NCI-H2029 (cell line): ENCODE measurements at regions not wholly inside any gene's neighbourhood (a gene's known extent, or its start where the extent isn't known, plus 50 kb on each side); places are given as distances from the start of the nearest gene placed in this dataset.

ENCODE experiments used
- DNase-seq: peaks from one replicate; lab custom pipeline; 2025; lab: John Stamatoyannopoulos, UW

DNA sequence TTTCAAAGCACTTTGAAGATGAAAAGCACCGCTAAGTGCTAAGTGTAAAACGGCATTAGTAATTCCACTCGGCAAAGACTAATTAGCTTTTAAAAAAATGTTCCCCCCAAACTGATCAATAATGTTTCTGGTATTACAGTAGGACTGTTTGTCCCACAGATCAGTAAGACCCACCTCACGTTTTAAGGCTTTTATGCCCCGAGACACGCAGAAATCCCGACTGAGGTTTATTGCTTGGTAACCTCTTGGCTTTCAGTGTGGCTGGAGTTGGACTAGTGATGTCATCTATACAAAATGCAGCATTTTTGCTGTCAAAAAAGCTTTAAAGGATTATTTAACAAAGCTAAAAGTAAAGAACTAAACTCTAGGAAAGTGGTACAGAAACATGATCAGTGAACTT lies 414.6 kb upstream of the PSMD7 start:
- no peak for DNase-seq

DNA sequence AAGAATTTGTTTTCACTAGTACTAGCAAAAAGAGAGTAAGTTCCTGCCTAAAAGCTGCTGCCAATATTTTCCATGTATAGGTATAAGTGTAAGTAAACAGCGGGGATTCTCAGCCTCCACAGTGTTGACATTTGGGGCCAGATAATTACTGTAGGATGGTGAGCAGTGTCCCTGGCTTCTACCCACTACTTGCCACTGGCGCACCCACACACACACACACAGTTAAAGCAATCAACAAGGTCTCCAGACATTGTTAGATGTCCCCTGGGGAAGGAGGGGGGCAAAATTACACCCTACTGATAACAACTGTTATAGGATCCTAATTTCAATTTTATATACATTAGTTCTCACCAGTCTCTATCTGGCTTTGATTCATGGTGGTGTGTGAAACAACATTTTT lies 417.0 kb upstream of the PSMD7 start:
- no peak for DNase-seq

DNA sequence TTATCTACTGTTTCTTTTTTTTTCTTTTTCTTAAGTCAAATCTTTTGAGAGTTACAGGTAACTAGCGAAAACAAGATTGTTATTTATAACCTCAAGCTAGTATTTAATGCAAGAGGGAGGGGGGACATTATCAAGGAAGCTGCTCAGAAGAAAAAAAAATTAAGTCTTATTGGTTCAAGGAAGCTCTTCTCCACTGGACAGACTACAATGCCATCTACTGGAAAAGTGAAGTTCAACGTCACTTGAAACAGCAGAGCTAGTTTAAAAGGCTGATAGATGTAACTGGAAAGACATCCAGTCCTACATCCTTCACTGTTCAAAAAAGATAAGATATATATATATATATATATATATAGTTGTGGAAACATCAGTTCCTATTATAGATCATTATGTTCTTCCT lies 418.0 kb upstream of the PSMD7 start:
- DNase-seq: peak; percentile 46

DNA sequence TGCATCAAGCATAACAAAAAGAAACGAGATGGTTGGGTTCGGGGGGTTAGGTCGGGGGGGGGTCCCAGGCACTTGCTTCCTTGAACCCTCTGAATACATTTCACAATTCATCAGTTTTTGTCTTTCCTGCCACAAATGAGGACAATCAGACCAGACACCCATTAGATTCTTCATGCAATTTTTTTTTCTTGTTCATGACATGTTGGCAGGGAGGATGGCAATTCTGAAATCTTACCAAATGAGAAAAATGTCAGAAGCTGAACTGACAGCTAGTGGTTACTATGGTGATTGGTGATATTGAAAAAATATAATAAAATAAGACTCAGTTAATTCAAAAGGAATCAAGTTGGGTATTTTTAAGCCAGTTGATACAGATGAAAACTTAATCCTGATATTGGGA lies 419.5 kb upstream of the PSMD7 start:
- DNase-seq: no peak

DNA sequence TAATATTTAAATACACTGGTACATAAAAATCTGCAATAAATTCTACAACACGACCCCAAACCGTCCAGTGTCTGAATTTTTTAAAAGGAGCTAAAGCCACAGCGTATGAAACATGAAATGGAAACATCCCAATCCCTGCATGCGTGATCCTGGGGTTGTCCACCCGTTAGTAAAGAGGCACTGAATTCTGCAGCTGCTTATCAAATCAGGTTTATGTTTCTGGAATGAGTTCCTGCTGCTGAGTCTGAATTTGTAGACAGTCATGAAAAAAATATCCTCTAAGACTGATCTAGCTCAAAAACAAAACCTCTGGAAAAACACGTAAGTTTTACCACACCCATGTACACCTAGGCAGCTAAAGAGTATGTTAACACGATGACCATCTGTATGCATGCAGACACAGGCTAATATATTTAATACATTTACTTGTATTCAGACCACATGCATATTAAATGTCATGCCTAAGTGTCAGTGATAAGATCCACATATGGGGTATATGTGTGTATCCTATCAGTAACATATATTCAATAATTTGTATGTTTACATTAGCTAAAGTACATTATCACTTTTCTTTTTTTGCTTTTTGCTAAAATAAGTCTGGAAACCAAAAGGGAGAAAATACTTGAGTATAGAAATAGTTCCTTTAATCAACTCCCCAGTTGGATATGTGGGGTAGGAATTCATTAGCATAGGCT lies 420.5 kb upstream of the PSMD7 start:
- no peak for DNase-seq

DNA sequence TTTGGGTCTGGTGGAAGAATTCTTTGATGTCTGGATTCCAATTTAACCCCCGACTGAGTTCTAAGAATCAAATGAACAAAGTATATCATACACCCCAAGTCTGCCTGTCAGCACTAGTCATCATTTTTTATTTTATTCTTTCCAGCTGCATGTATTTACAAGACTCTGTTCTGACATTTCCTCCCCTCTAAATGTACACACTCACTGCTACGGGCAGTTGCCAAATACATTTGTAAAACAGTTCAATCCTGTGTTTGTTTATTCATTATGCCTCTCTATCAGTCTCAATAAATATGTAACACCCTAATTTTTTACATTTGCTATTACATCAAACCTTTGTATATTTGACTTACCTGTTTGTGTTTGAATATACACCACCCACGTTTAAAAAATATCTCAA lies 422.3 kb upstream of the PSMD7 start:
- DNase-seq: no peak

DNA sequence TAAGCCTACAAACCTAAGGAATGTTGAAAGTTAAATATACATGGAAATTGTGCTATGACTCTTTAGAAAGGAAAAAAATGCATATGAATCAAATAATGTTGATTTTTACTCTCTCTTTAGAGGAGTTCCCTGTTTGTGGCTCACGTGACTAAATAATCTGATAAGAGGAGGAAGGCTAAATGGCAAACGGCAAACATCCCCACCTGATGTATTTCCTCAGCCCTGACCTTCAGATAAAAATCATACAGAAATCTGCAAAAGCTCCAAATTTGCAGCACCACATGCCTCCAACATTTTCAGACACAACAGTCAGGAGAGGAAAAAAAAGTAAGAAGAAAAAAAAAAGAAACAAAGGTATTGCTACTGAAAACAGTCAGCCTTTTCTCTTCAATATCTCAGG lies 423.0 kb upstream of the PSMD7 start:
- no peak for DNase-seq

DNA sequence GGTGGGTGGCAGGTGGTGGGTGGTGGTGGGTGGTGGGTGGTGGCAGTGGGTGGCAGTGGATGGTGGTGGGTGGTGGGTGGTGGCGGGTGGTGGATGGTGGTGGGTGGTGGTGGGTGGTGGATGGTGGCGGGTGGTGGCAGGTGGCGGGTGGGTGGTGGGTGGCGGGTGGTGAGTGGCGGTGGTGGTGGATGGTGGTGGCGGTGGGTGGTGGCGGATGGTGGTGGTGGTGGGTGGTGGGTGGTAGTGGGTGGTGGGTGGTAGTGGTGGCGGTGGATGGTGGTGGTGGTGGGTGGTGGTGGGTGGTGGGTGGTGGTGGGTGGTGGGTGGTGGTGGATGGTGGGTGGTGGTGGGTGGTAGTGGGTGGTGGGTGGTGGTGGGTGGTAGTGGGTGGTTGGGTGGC lies 423.8 kb upstream of the PSMD7 start:
- no peak for DNase-seq

DNA sequence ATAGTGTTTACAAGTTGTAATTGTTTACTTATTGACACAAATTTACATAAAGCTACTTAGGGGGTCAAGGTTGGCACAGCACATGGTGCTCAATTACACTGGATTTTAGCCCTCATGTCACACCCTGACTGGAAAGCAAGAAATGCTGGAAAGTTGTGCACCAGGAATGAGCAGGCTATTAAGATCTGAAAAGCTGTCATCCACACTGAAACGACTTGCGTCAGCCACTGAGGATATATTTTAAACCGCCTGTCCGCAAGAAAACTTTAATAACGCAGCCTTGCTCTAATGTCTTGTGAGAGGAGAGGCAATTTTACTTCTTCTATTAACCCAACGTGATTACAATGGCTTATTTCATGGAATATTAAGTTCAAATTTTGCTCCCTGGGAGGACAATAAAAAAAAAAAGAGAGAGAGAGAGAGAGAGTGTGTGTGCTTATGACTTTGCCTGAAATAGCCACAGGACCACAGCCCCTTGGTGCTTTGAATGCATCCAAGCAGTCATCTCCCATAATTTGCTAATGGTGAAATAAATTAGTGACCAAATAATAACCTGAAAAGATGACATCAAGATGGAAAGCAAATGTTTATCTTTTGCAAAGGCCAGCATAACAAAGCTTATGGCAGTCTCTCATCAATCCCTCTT lies 425.4 kb upstream of the PSMD7 start:
- DNase-seq: no peak

DNA sequence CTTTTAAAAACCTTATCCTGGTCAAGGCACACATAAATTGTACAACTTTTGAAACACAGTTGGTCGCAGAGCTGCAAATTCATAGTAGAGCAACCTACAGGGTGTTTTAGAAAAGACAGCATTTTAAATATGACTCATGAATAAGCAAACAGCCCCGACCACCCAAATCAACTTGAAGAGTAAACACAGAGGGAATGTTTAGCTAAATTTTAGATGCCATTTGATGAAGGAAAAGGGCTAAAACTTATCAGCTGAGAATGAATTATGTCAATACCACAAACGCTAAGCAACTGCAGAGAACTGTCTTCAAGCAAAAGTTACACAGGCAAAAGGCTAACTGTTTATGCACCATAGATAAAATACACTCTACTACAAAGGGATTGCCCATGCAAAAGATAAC lies 427.5 kb upstream of the PSMD7 start:
- DNase-seq: no peak

DNA sequence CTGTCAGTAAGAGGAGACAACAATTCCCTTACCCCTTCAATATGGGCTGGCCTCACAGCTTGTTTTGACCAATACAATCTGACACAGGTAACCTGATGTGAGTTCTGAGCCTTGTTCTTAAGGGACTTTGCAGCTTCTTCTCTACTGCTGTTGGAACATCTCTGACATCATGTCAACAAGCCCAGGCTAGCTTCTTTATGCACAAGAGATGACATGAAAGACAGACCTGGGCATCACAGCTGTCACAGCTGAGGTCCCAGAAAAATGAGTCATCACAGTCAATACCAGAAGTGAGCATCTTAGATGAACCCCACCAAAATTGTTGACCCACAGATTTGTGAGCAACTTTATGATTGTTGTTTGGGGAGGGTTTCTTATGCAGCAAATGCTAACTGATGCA lies 431.7 kb upstream of the PSMD7 start:
- DNase-seq: no peak

DNA sequence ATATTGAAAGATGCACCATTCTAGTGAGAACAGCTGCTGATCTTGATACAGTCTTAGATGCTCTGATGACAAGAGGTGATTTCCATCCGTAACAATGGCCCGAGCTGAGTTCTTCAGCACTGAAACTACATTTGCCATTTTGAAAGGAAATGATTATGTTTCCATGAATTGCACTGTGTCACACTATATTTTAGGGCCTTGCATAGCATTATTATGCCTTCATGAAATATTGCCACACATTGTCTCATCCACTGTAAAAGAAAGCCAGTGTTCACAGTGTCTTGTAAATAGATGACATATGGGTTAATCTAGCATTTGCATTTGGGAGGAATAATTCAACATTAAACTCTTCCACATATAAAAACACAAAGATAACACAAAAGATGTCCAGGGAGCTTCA lies 438.3 kb upstream of the PSMD7 start:
- DNase-seq: no peak

DNA sequence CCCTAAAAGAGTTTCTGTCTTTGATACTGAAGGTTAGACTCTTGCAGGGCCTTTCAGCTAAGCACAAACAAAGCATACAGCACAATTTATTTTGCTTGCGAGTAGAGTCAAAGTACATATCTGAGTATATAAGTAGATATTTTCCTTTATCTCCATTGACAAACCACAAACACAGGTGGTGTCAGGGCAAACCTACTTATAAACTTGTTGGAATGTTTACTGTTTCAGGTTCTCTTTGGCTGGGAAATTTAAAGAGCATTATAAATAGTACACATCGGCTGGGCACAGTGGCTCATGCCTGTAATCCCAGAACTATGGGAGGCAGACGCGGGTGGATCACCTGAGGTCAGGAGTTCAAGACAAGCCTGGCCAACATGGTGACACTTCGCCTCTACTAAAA lies 442.6 kb upstream of the PSMD7 start:
- no peak for DNase-seq

DNA sequence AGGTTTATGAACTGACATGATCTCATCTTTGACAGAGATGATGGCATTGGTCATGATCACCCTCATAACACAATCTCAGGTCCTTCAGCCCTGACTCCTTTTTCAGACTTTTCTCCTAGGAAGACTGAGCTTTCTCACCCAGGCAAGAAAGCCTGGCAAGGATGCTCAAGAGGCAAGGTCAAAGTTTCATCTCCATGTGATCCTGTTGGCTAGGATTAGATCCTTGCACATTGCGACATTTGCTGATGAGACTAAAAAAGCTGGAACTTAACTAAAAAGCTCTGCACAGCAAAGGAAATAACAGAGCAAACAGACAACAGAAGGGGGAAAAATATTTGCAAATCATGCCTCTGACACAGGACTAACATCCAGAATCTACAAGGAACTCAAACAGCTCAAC lies 444.1 kb upstream of the PSMD7 start:
- no peak for DNase-seq

DNA sequence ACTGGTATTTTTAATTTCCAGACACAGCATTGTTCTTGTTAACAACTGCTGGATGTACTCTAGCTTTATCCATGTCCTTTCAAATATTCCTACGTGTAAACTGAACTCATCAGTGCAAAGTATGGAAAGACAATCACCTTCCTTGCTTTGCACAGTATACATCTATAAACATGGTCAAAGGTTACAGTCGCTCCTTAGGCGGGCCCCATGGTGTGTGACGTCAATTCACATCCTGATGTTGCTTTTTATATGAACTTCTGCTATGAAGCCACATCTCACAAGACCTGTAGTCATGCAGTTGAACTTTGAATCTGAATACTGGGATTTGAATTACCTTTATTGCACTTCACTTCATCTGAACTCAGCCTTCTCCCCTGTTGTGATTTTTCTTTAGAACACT lies 447.6 kb upstream of the PSMD7 start:
- DNase-seq: no peak

DNA sequence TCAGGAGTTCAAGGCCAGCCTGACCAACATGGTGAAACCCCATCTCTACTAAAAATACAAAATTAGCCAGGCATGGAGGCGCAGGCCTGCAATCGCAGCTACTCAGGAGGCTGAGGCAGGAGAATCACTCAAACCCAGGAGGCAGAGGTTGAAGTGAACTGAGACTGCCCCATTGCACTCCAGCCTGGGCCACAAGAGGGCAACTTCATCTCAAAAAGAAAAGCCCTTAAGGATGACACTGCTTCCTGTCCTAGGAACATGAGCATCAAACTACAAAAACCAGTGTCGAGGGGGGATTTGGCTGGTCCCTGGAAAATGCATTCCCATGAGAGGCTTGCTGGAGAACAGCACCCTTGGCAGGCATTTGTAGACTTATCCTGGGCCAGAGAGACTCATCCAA lies 449.5 kb upstream of the PSMD7 start:
- no peak for DNase-seq

DNA sequence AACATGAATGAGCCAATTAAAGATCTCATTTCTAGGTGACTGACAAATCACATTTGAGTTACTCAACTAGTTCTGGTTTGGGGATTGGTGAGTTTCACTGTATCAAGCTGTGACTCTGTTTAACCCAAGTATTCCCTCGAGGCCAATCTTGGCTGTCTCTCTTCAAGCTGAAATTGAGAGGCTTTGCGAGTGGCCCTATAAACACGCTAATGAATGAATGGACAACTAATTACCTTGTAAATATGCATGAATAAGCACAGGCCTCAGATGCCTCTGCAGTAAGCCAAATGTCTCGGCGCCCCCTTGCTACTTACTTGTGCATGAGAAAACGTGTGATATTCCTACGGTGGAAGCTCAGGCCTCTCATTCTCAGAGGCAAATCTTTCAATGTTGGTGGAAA lies 450.3 kb upstream of the PSMD7 start:
- DNase-seq: no peak

DNA sequence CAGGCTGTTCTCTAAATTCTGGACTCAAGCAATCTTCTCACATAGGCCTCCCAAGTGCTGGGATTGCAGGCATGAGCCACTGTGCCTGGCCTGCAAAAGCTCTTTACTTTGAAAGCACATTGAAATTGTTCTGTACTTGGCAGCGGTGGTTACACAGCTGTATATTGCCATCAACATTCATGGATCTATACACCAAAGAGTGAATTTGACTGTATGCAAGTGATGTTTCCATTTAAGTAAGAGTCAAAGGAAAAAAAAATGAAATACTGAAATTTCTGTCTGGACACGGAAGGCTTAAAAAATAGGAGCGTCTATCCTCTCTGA lies 450.6 kb upstream of the PSMD7 start:
- no peak for DNase-seq

DNA sequence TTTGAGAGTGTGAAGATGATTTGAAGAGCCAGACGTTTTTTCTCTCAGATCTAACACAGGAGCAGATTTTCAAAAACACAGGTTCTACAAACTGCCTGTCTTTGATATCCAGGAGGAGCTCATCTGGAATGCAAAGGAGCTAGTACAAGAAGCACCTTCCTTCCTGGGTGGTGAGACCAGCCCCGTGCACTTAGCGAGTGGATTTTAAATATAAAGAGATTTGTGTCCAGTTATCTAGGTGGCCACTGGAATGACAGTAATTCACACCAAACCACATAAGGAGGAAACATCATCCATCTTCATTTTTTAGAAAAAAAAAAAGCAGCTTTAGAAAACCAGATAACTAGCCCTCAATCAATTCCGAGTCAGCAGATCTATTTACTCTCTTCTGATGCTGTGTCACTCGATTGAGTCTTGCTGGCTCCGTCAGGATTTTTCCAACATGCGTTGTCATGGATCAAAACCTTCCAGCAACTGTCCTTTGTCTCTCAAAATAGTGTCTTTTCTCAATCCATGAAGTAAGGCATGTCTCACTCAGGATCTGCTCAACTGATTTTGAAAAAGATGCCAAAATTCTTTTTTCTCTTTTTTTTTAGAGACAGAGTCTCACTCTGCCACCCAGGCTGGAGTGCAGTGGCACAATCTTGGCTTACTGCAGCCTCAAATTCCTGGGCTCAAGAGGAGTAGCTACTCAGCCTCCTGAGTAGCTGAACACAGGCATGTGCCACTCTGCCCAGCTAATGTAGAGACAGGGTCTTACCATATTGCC lies 451.2 kb upstream of the PSMD7 start:
- DNase-seq: no peak

DNA sequence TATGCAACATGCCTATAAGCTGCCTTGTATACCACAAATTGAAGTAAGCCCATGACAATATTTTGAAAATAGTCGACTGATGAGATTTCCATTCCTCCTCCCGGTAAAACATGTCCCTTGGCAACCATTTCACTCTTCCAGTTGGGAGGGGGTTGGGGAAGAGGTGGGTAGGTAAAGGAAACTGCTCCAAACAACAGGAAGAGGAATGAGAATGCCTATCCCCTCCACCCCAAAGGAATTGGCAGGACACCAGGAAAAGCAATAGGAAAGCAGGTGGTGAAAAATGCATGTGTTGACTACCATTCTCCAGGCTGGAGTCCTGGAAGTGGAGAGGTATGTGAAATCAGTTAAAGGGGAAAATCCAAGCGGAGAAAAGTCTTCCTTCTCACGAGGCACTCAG lies 455.9 kb upstream of the PSMD7 start:
- DNase-seq: peak; percentile 5

DNA sequence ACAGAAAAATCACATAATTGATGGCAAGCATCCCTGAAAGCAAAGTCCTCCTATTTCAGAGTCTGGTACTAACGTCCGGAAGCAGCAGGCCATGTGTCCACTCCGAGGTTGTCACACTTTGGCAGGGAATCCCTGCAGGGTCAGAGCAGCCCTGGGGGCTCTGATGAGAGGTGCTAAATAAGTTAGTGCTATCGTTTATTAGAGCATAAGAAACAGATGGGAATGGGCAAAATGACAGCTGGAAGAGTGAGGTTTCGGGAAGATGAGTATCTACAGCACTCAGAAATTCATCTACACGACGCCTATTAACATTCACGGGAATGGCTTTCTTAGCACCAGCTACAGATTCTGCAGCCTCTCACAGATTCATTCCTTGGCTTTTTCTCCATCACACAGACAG lies 465.4 kb upstream of the PSMD7 start:
- no peak for DNase-seq

DNA sequence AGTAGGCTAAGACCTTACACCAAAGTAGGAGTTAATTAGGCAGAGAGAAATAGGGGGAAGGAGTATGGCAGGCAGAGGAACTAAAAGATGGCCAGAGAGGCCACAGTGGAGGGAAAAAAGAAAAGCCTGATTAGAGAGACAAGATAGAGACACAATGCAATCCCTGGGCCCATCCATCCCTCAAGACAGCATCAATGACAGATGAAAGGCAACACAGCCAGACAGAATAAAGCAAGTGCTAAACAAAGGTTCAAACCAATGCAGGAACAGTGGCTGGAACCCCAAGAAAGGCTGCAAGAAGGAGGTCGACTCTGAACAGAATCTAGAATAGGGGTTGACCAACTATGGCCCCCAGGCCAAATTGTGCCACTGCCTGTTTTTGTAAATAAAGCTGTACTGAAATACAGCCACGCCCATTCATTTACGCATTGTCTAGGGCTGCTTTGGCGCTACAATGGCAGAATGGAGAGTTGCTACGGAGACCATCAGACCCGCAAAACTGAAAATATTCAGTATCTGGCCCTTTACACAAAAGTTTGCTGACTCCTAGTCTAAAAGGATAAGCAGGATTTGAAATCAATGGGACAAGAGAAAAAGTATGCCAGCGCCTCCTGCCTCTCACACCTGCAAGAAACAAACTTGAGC lies 473.3 kb upstream of the PSMD7 start:
- DNase-seq: no peak
